ENCODE measurements at regions not wholly inside any gene's neighbourhood (a gene's known extent, or its start where the extent isn't known, plus 50 kb on each side); places are given as distances from the start of the nearest gene placed in this dataset.
A peak's percentile ranks its signal among the peaks of the same experiment; 100 is the strongest.

DNA sequence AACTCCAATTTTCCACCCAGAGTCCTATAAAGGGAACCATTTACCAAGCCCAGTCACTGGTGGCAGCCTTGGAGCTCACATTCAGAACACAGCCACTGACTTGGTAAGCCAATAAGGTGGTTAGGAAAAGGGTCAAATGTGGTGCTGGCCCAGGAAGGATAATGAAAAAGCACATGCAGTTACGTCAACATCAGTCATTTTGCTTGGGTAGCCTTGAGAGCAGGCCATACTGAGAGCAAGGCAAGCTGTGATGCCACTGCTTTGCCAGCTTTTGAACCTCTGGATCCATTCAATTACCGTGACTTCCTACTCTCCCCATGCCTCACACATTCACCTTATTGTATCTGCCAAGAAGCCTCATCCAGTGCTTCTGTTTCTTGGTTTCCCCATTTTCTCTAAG lies 253.6 kb downstream of the OPA1 start:
- H3K36me3 ChIP-seq (ENCODE audit: insufficient read depth, low read depth, low read length), result no peaks in the 10 kb centered on the region; the same call in 1 of the 2 replicates
- H3K9ac ChIP-seq (ENCODE audit: low read depth, low read length), result no peak overlapping the region
- no peak overlapping the region for H3K4me3 ChIP-seq (ENCODE audit: low read length)
- H3K27ac ChIP-seq (ENCODE audit: low read length), result no peak overlapping the region
- no peaks in the 10 kb centered on the region; the same call in 1 of the 2 replicates for H3K9me3 ChIP-seq (ENCODE audit: insufficient read depth, low read depth, low read length)
- H3K27me3 ChIP-seq (ENCODE audit: insufficient read depth, low read length), result peaks cover 4% of the 10 kb centered on the region; the same call in 1 of the 2 replicates
- peaks cover 4% of the 10 kb centered on the region for H3K4me1 ChIP-seq (ENCODE audit: insufficient read depth, low read length)

DNA sequence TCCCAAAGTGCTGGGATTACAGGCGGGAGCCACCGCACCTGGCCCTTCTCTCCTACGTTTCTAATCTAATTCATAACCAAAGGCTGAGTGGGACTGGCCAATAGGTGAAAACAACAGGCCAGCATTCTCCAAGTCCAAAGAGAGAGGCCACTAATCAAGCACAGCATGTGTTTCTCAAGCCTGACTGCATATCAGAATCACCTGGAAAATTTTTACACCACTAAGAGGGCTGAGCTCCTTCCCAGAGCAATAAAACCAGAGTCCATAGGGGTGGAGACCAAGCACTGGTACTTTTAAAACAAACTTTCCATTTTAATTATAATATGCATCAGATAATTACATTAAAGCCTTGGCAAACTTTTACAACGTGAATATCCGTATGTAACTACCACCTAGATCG lies 254.4 kb downstream of the OPA1 start:
- H3K27me3 ChIP-seq (ENCODE audit: insufficient read depth, low read length), result peaks cover 4% of the 10 kb centered on the region; the same call in 1 of the 2 replicates
- H3K36me3 ChIP-seq (ENCODE audit: insufficient read depth, low read depth, low read length), result no peaks in the 10 kb centered on the region; the same call in 1 of the 2 replicates
- no peak overlapping the region for H3K27ac ChIP-seq (ENCODE audit: low read length)
- H3K4me3 ChIP-seq (ENCODE audit: low read length), result no peak overlapping the region
- H3K4me1 ChIP-seq (ENCODE audit: insufficient read depth, low read length), result peaks cover 11% of the 10 kb centered on the region
- H3K9ac ChIP-seq (ENCODE audit: low read depth, low read length), result no peak overlapping the region
- H3K9me3 ChIP-seq (ENCODE audit: insufficient read depth, low read depth, low read length), result no peaks in the 10 kb centered on the region; the same call in 1 of the 2 replicates

DNA sequence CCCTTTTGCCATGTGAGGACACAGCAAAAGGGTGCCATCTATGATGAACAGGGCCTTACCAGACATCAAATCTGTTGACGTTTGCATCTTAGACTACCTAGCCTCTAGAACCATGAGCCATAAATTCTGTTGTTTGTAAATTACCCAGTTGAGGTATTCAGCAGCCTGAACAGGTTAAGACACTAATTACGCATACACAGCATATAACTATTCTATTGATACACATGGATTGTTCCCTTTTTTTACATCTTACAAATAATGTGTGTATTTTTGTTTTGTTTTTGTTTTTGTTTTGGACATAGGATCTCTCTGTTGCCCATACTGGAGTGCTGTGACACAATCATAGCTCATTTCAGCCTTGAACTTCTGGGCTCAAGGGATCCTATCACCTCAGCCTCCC lies 255.5 kb downstream of the OPA1 start:
- no peaks in the 10 kb centered on the region; the same call in 1 of the 2 replicates for H3K9me3 ChIP-seq (ENCODE audit: insufficient read depth, low read depth, low read length)

DNA sequence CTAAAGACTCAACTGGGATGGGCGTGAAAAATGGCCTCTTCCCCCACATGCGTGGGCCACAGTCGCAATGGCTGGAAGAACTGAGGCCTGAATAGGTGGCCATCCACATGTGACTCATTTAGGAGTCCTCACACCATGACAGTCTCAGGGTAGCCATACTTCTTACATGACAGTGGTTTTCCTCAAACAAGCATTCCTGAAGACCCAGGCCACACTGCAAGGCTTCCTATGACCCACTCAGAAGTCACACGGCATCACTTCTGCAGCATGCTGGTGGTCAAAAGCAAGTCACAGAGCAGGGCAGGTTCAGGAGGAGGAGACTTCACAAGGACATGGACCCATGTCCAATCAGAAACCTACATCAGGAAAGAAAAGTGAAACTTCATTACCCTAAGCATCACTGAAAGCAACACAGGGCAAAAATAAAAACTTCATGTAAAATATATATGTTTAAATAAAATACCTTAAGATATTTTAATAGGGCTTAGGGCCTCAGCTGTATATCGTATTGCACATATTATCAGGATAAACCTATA lies 257.1 kb downstream of the OPA1 start:
- Histone ChIP-seq H3K9ac (ENCODE audit: low read depth, low read length) (no peak overlapping the region), H3K4me1 (ENCODE audit: insufficient read depth, low read length) (peaks cover 17% of the 10 kb centered on the region), H3K4me3 (ENCODE audit: low read length) (no peak overlapping the region), H3K9me3 (ENCODE audit: insufficient read depth, low read depth, low read length) (no peaks in the 10 kb centered on the region; the same call in 1 of the 2 replicates), H3K36me3 (ENCODE audit: insufficient read depth, low read depth, low read length) (no peaks in the 10 kb centered on the region), H3K27me3 (ENCODE audit: insufficient read depth, low read length) (peaks cover 4% of the 10 kb centered on the region; the same call in 1 of the 2 replicates), H3K27ac (ENCODE audit: low read length) (no peak overlapping the region)

More for the DNA sequence above, 255.5 kb downstream of the OPA1 start:
- Histone ChIP-seq H3K36me3 (ENCODE audit: insufficient read depth, low read depth, low read length) (no peaks in the 10 kb centered on the region; the same call in 1 of the 2 replicates), H3K9ac (ENCODE audit: low read depth, low read length) (no peak overlapping the region), H3K4me1 (ENCODE audit: insufficient read depth, low read length) (peaks cover 17% of the 10 kb centered on the region), H3K27me3 (ENCODE audit: insufficient read depth, low read length) (peaks cover 4% of the 10 kb centered on the region; the same call in 1 of the 2 replicates), H3K4me3 (ENCODE audit: low read length) (no peak overlapping the region), H3K27ac (ENCODE audit: low read length) (no peak overlapping the region)

DNA sequence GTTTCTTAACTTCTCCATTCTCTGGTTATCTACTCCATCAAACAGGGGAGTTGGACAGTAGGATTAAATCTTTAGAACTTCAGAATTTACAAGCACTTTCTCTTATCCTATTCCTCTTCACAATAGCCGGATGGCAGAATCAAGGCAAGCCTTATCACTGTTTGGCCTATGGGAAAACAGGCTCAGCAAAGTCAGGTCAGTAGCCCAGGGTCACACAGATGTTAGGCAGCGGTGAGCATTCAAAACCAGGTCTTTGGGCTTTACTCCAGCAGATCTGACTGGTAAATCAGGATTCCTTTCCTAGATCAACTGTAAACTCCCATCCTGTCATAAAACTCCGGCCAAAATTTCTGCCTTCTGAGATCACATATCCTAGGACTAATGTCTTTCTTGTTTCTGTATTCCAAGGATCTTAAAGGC lies 258.4 kb downstream of the OPA1 start:
- Histone ChIP-seq H3K4me3 (ENCODE audit: low read length) (no peak overlapping the region), H3K36me3 (ENCODE audit: insufficient read depth, low read depth, low read length) (no peaks in the 10 kb centered on the region), H3K9ac (ENCODE audit: low read depth, low read length) (no peak overlapping the region), H3K4me1 (ENCODE audit: insufficient read depth, low read length) (peaks cover 17% of the 10 kb centered on the region), H3K27ac (ENCODE audit: low read length) (no peak overlapping the region), H3K27me3 (ENCODE audit: insufficient read depth, low read length) (no peaks in the 10 kb centered on the region), H3K9me3 (ENCODE audit: insufficient read depth, low read depth, low read length) (no peaks in the 10 kb centered on the region; the same call in 1 of the 2 replicates)

DNA sequence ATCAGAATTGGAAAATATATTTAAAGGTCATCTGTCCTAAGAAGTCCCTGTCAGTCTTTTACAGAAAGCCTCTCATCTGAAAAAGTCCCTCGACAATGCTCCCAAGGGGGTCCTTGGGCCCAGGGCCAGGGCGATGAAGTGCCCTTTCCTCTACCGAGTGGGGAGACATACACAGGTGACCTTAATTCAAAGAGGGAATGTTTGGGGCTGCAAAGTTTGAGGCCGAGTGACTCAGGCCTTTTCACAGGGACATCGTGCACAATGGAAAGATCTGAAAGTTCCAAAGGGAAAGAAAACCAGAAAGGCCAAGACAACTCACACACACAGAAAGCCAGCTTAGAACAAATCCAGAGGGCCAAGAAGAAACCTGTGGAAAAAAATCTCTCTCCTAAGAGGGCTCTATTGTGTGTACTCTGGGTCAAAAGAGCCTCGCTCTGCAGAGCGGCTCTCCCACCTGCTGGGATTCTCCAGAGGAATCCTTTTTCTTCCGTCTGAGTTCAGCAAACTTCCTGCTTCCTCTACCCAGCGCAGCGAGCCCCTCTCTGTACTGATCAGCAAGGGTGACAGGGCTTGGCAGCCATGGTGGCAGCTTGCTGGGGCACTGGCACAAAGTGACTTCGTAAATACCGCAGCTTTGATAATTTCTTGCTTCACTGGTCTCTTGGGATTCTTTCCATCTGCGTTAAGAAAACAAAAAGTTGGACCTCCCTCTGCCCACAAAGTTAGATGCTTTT lies 259.1 kb downstream of the OPA1 start:
- Histone ChIP-seq H3K27me3 (ENCODE audit: insufficient read depth, low read length) (no peaks in the 10 kb centered on the region), H3K4me1 (ENCODE audit: insufficient read depth, low read length) (peaks cover 17% of the 10 kb centered on the region), H3K9ac (ENCODE audit: low read depth, low read length) (peak overlapping the region; percentile 45; the same call in 1 of the 2 replicates), H3K9me3 (ENCODE audit: insufficient read depth, low read depth, low read length) (no peaks in the 10 kb centered on the region; the same call in 1 of the 2 replicates), H3K27ac (ENCODE audit: low read length) (no peak overlapping the region), H3K4me3 (ENCODE audit: low read length) (peak overlapping the region; percentile 21; the same call in 1 of the 2 replicates), H3K36me3 (ENCODE audit: insufficient read depth, low read depth, low read length) (no peaks in the 10 kb centered on the region)

DNA sequence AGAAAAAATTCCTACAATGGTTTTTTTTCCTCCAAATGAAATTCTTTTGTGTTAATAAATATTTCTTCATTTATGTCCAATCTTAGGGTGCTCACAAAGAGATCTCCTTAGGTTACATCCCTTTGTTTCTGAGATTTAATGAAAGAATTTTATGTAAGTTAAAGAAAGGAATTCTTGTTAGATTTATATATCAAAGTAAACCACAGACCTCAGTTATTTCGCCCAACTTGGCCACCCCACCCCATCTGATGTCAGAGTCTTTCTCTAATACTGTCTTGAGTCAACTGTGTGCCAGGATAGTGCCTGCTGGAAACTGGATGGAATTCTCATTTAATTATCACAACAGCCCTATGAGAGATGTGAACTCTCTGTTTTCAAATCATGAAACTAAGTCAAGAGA lies 259.9 kb downstream of the OPA1 start:
- Histone ChIP-seq H3K4me1 (ENCODE audit: insufficient read depth, low read length) (peaks cover 17% of the 10 kb centered on the region), H3K27ac (ENCODE audit: low read length) (no peak overlapping the region), H3K27me3 (ENCODE audit: insufficient read depth, low read length) (no peaks in the 10 kb centered on the region), H3K9ac (ENCODE audit: low read depth, low read length) (no peak overlapping the region), H3K9me3 (ENCODE audit: insufficient read depth, low read depth, low read length) (no peaks in the 10 kb centered on the region; the same call in 1 of the 2 replicates), H3K36me3 (ENCODE audit: insufficient read depth, low read depth, low read length) (no peaks in the 10 kb centered on the region), H3K4me3 (ENCODE audit: low read length) (no peak overlapping the region)

DNA sequence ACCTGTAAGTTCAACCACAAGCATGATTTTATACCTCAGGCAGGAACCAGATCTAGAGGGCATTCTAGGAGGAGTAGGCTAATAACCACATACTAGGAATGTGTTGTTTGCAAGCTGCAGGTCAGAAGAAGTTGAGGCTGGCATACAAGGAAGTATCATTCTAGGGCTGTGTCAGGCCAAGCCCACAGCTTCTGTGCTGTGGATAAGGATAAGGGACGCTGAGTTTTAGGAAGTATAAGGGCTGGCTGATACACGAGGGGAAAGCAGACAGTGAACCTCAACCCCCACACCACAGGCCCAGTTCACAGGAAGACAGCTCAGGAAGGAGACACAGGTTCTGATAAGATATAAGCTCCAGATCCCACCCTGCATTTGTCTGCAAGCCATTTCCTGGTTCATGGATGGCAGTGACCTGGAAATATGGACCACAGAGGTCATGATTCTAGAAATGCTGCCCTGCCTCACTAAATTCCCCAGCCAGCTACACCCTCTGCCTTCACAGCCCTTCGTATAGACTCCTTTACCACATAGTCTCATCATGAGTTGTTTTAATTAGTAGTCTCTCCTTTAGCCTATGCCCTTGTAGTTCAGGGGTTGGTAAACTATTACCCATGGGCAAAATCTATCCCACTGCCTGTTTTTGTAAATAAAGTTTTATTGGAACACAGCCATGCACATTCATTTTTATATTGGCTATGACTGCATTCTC lies 260.7 kb downstream of the OPA1 start:
- no peaks in the 10 kb centered on the region; the same call in 1 of the 2 replicates for H3K9me3 ChIP-seq (ENCODE audit: insufficient read depth, low read depth, low read length)
- H3K27ac ChIP-seq (ENCODE audit: low read length), result no peak overlapping the region
- no peak overlapping the region for H3K4me3 ChIP-seq (ENCODE audit: low read length)
- H3K36me3 ChIP-seq (ENCODE audit: insufficient read depth, low read depth, low read length), result no peaks in the 10 kb centered on the region
- H3K9ac ChIP-seq (ENCODE audit: low read depth, low read length), result no peak overlapping the region
- no peaks in the 10 kb centered on the region for H3K27me3 ChIP-seq (ENCODE audit: insufficient read depth, low read length)
- H3K4me1 ChIP-seq (ENCODE audit: insufficient read depth, low read length), result peaks cover 17% of the 10 kb centered on the region

DNA sequence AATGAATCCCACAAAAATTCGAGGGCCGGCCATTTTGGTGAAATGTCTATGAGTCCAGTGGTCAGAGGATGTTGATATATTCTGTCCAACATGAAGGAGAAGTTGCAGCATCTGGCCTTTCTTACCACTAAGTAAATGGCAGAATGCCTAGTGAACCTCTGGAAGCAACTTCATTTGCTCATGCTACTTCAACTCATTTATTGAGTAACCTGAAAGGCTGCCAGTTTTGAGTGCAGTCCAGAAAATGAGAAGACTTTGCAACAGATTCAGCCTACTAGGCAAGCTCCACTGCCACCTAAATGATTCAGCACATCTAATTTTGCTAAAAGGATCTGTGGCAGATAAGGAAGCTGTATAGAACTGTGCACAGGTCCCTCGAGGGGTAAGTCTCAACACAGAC lies 265.0 kb downstream of the OPA1 start:
- H3K9ac ChIP-seq (ENCODE audit: low read depth, low read length), result no peak overlapping the region

DNA sequence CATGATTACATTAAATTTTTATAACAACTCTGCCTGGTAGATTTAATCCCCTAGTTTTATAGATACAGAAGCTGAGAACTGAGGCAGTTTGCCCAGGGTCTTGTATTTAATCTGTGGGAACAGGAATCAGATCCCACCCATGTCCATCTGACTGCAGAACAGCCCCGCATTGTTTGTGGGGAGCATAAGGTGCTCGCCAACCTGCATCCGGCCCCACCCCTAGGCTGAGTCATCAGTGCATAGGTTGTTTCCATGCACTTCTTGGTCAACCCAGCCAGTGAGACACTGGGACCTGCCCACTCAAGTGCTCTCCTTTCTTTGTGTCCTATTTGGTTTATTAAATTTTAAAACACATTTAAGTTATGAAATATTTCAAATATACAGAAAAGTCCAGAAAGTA lies 266.2 kb downstream of the OPA1 start:
- Histone ChIP-seq H3K36me3 (ENCODE audit: insufficient read depth, low read depth, low read length) (no peaks in the 10 kb centered on the region), H3K9me3 (ENCODE audit: insufficient read depth, low read depth, low read length) (no peaks in the 10 kb centered on the region), H3K9ac (ENCODE audit: low read depth, low read length) (no peak overlapping the region), H3K4me3 (ENCODE audit: low read length) (no peak overlapping the region), H3K4me1 (ENCODE audit: insufficient read depth, low read length) (no peaks in the 10 kb centered on the region), H3K27me3 (ENCODE audit: insufficient read depth, low read length) (no peaks in the 10 kb centered on the region), H3K27ac (ENCODE audit: low read length) (no peak overlapping the region)

More for the DNA sequence above, 265.0 kb downstream of the OPA1 start:
- Histone ChIP-seq H3K36me3 (ENCODE audit: insufficient read depth, low read depth, low read length) (no peaks in the 10 kb centered on the region), H3K4me1 (ENCODE audit: insufficient read depth, low read length) (no peaks in the 10 kb centered on the region), H3K4me3 (ENCODE audit: low read length) (no peak overlapping the region), H3K27ac (ENCODE audit: low read length) (no peak overlapping the region), H3K27me3 (ENCODE audit: insufficient read depth, low read length) (no peaks in the 10 kb centered on the region), H3K9me3 (ENCODE audit: insufficient read depth, low read depth, low read length) (no peaks in the 10 kb centered on the region)

DNA sequence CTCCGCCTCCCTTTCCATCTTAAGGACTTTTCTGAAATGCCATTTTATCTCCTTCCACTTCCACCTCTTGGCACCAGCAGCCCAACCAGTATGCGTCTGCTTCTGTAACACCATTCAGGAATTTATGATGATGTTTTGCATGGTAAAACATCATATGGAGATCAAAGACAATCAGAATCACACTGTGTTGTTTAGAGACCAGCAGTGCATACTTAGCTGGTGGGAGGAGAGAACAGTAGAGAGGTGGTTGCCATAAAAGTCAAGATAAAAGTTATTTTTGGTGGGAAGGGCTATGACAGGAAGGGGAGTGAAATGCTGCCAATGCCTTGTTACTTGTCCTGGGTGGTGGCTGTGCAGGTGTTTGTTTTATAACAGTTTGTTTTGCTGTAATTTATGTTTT lies 268.0 kb downstream of the OPA1 start:
- Histone ChIP-seq H3K4me3 (ENCODE audit: low read length) (no peak overlapping the region), H3K9ac (ENCODE audit: low read depth, low read length) (no peak overlapping the region), H3K4me1 (ENCODE audit: insufficient read depth, low read length) (0 out of 2 replicates have a peak, but pooled peaks cover 1% of the 10 kb centered on the region), H3K36me3 (ENCODE audit: insufficient read depth, low read depth, low read length) (no peaks in the 10 kb centered on the region), H3K9me3 (ENCODE audit: insufficient read depth, low read depth, low read length) (no peaks in the 10 kb centered on the region), H3K27ac (ENCODE audit: low read length) (no peak overlapping the region), H3K27me3 (ENCODE audit: insufficient read depth, low read length) (no peaks in the 10 kb centered on the region)
